ENCODE measurements at regions not wholly inside any gene's neighbourhood (a gene's known extent, or its start where the extent isn't known, plus 50 kb on each side); places are given as distances from the start of the nearest gene placed in this dataset.

GRCh38 chr5:87732875-87733768, 320.4 kb upstream of the CCNH start:
- TF ChIP-seq, protein P1, sequence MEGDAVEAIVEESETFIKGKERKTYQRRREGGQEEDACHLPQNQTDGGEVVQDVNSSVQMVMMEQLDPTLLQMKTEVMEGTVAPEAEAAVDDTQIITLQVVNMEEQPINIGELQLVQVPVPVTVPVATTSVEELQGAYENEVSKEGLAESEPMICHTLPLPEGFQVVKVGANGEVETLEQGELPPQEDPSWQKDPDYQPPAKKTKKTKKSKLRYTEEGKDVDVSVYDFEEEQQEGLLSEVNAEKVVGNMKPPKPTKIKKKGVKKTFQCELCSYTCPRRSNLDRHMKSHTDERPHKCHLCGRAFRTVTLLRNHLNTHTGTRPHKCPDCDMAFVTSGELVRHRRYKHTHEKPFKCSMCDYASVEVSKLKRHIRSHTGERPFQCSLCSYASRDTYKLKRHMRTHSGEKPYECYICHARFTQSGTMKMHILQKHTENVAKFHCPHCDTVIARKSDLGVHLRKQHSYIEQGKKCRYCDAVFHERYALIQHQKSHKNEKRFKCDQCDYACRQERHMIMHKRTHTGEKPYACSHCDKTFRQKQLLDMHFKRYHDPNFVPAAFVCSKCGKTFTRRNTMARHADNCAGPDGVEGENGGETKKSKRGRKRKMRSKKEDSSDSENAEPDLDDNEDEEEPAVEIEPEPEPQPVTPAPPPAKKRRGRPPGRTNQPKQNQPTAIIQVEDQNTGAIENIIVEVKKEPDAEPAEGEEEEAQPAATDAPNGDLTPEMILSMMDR (IDR thresholded peaks at IDR 0.05), result no peak
- TF ChIP-seq POLR2A (IDR thresholded peaks at IDR 0.05), result no peak
- TF ChIP-seq POLR2AphosphoS5 (IDR thresholded peaks at IDR 0.05), result no peak
- TF ChIP-seq EP300 (IDR thresholded peaks at IDR 0.05), result no peak
